GM21529 (cell line): ENCODE measurements at regions not wholly inside any gene's neighbourhood (a gene's known extent, or its start where the extent isn't known, plus 50 kb on each side); places are given as distances from the start of the nearest gene placed in this dataset.
"Not testable (repeated sequence)": the region's sequence is repeated elsewhere in the genome, so short reads cannot be mapped to it uniquely, and the experiment has no call there.

Experiments
- ATAC-seq: cut with Tn5 transposase; IDR thresholded peaks from one replicate; pipeline ENCODE4 v1.9.1; 2021; ENCODE audit not compliant: unreplicated experiment

GRCh38 chr14:86196471-86196870, 666.5 kb downstream of the FLRT2 start:
- no peak for ATAC-seq

- no peak for ATAC-seq
Measured at GRCh38 chr14:86193756-86194155, 663.8 kb downstream of the FLRT2 start.

- ATAC-seq: no peak
Measured at GRCh38 chr14:86179980-86180379, 650.0 kb downstream of the FLRT2 start.

GRCh38 chr14:86168371-86168770, 638.4 kb downstream of the FLRT2 start:
- ATAC-seq: no peak

DNA sequence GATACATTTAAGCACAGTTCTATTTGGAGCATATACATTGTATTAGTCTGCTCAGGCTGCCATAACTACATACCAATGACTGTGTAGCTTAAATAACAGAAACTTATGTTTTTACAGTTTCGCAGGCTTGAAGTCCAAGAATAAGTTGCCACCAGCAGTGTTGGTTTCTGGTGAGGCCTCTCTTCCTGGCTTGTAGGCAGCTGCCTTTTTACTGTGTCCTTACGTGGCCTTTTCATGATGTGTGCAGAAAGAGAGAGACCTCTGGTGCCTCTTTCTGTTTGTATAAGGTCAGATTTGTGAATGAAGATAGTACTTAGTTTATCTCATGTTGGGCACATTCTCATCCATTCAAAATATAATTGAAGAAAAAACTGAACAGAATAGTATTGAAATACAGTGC, 636.6 kb downstream of the FLRT2 start:
- no peak for ATAC-seq

DNA sequence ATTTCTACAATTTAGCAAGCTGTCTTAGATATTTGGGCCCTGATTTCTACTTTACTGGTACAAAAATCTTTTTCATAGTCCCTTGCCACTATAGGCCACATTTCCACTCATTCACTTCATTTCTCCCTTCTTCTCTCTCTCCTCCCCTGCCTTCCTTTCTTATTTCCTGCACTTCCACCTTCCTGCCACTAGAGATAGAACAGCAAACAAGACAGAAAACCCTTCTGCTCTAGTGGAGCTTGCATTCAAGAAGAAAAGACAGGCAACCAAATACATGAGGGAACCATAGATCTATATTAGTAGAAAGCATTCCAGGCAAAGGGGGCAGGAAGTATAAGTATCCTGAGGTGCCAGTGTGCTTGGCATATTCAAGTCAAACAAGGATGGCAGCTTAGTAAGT, 623.5 kb downstream of the FLRT2 start:
- no peak for ATAC-seq

- no peak for ATAC-seq
Measured at GRCh38 chr14:86143248-86143647, 613.3 kb downstream of the FLRT2 start.

GRCh38 chr14:86141966-86142365, 612.0 kb downstream of the FLRT2 start:
- ATAC-seq: no peak

- no peak for ATAC-seq
Measured at GRCh38 chr14:86129426-86129825, 599.5 kb downstream of the FLRT2 start.

GRCh38 chr14:86124328-86124727, 594.4 kb downstream of the FLRT2 start:
- ATAC-seq: no peak

- no peak for ATAC-seq
Measured at GRCh38 chr14:86115972-86116371, 586.0 kb downstream of the FLRT2 start.

DNA sequence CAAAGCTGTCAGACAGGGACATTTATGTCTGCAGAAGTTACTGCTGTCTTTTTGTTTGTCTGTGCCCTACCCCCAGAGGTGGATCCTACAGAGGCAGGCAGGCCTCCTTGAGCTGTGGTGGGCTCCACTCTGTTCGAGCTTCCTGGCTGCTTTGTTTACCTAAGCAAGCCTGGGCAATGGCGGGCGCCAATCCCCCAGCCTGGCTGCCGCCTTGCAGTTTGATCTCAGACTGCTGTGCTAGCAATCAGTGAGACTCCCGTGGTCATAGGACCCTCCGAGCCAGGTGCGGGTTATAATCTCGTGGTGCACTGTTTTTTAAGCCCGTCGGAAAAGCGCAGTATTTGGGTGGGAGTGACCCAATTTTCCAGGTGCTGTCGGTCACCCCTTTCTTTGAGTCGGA, 580.9 kb downstream of the FLRT2 start:
- ATAC-seq: not testable (repeated sequence)

DNA sequence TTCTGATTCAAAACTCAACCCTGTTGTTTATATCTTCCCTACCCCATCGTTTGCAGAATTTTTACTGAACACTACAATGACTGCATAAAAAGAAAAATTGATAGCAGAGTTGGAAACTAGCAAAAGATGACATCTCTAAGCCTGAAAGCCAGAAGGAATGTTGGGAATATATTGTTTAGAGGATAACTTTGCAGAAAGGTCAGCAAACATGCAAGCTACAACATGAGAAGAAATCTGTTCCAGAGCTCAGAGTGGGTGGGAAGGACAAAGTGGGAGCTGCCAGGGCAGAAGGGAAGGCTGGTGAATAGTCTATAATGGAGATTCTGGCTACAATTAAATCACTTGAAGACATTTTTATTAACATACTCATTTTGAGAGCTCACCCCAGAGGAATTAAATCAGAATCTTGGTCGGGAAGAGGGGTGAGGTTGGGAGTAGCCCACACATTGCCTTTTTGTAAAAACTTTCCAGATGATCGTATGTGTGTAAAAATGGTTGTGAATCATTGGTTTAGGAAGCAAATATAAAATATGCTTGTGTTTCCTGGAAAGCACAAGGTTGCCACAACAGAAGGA, 574.8 kb downstream of the FLRT2 start:
- no peak for ATAC-seq

GRCh38 chr14:86094512-86094911, 564.6 kb downstream of the FLRT2 start:
- no peak for ATAC-seq

GRCh38 chr14:86091811-86092210, 561.9 kb downstream of the FLRT2 start:
- ATAC-seq: no peak

GRCh38 chr14:86088156-86088555, 558.2 kb downstream of the FLRT2 start:
- ATAC-seq: no peak

DNA sequence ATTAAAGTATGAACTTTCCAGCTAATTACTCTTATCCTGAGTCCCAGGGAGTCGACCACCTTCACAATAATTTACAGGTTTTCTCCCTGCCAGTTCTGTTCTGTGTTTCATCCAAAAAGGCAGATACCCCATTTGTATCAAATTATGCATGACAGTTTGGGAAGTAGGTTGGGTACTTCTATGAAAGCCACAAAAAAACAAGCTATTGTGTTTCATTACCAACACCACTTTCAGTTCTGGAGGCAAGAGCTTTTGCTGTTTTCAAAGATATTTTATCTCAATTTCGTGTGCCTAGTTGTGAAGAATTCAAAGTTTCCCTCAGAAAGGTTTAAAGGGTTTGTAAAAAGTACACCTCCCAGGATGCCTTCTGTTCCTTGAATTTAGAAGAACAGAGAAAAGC, 557.4 kb downstream of the FLRT2 start:
- no peak for ATAC-seq

- ATAC-seq: no peak
Measured at GRCh38 chr14:86086962-86087361, 557.0 kb downstream of the FLRT2 start.

DNA sequence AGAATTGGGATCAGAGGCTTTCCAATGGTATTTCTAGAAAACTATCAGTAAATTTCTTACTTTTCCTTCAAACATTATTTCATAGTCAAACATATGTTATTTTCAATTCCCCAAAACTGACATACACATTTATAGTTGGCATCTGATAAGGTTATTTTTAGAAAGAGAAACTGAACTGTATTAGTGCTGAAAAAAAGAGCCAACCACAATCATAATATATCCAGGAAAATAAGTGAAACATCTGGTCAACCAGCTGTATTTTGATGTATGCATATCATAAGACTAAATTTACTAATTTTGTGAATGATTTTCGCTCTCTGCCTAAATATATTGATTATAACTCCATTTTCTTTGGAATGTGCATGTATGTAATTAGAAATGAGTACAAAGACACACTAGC, 554.2 kb downstream of the FLRT2 start:
- no peak for ATAC-seq

- ATAC-seq: no peak
Measured at GRCh38 chr14:86083616-86084015, 553.7 kb downstream of the FLRT2 start.

- ATAC-seq: no peak
Measured at GRCh38 chr14:86072116-86072894, 542.4 kb downstream of the FLRT2 start.

DNA sequence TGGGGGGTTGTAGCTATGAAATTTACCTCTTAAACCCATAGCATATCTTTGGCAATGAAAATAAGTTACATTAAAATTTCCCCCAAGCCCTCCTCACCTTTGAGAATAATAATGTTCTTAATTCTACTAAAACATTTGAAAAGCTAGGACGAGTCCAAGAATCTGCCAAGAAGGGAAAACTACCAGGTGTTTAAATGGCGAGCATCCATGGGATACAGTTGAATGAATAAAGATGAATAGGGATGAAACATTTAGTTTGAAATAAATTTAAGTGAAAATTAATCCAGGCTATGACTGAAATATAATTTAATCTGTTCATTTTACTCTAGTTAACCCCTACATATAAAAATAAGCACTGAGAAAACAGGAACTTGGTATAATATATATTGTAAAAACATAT, 536.7 kb downstream of the FLRT2 start:
- ATAC-seq: no peak

- no peak for ATAC-seq
Measured at GRCh38 chr14:86065407-86065806, 535.5 kb downstream of the FLRT2 start.
